ENCODE measurements at regions not wholly inside any gene's neighbourhood (a gene's known extent, or its start where the extent isn't known, plus 50 kb on each side); places are given as distances from the start of the nearest gene placed in this dataset.
"Not testable (repeated sequence)": the region's sequence is repeated elsewhere in the genome, so short reads cannot be mapped to it uniquely, and the experiment has no call there.

DNA sequence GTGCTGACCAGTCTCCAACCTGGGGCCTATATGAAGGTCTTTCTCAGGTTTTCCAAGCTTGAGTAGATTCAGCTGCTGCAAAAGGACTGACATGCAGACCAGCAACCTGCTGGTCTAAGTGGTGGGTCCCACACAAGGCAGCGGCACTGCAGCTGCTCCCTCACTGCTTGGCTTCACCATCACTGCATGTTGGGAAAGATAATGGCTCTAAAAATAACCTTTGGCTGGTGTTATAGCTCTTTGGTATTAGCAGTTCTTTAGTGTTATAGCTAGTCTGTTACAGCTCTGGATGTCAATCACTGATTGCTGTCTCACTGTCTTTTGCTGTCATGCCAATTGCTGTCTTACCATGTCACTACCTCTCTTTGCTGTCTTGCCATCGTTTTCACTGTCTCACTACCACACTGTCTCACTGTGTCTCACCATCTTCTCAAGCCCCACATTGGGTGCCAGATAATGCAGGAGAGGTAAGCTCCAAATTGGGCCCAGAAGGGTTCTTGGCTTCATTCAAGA lies 726.4 kb downstream of the TENT5A start:
- no peak overlapping the region for H3K4me3 Mint-ChIP-seq
- DNase-seq (ENCODE audit: low spot score in 2 of 2) = no peak

DNA sequence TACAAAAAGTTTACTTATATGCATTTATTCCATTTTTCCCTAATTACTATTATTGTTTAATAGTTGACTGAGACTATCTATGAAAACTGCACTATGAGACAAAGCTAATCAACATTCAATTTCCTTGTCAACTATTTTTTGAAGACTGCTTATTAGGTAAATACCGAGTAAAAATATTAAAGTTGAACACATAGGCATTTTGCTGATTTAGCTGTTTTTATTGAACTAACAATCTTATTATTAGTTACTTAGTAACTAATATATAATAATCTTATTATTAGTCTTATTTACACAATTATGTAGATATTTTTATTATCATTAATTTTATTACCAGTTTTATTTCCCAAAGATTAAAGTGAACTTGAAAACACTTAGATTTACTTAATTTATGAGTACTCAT lies 728.8 kb downstream of the TENT5A start:
- ATAC-seq (replicated peaks; ENCODE audit: extremely low read depth, poor library complexity, severe bottlenecking) (no peak), DNase-seq (ENCODE audit: low spot score in 2 of 2) (no peak)
- H3K4me3 Mint-ChIP-seq = no peak overlapping the region
- no peaks in the 10 kb centered on the region for H3K4me1 Mint-ChIP-seq
- H3K9me3 Mint-ChIP-seq = peaks cover 16% of the 10 kb centered on the region
- H3K27ac Mint-ChIP-seq (ENCODE audit: low read depth) = no peak overlapping the region
- H3K36me3 Mint-ChIP-seq (ENCODE audit: insufficient read depth) = no peaks in the 10 kb centered on the region
- H3K27me3 Mint-ChIP-seq = no peaks in the 10 kb centered on the region

More for the DNA sequence above, 726.4 kb downstream of the TENT5A start:
- no peak for ATAC-seq (replicated peaks; ENCODE audit: extremely low read depth, poor library complexity, severe bottlenecking)
- H3K9me3 Mint-ChIP-seq = peaks cover 6% of the 10 kb centered on the region
- no peaks in the 10 kb centered on the region for H3K4me1 Mint-ChIP-seq
- no peaks in the 10 kb centered on the region for H3K36me3 Mint-ChIP-seq (ENCODE audit: insufficient read depth)
- H3K27me3 Mint-ChIP-seq = no peaks in the 10 kb centered on the region
- H3K27ac Mint-ChIP-seq (ENCODE audit: low read depth) = no peak overlapping the region

DNA sequence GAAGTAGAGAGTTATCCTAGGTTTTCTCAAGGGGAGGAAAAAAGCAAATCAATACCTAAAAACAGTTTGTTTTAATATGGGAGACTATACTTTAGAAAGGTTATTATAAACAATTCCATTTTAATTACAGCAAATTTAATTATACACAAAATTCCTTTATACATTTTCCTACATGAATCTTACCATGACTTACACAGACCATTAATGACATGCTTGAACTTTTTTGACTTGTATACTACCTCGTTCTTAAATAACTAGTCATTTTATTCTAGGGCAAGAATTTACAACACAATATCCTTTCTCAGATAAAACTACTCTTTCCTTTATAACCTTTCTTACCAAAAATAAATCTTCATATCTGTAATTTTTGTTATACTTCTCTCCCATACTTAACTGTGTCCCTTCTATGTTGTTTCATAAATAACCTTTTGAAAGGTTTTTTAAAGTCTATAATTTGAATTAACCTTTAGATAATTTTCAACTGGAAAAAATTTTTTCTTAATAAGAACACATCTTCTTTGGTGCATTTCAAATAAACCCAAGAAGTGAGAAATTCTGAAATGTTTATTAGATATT lies 729.4 kb downstream of the TENT5A start:
- no peak for ATAC-seq (replicated peaks; ENCODE audit: extremely low read depth, poor library complexity, severe bottlenecking)
- Mint-ChIP-seq H3K9me3 (peaks cover 16% of the 10 kb centered on the region), H3K27ac (ENCODE audit: low read depth) (no peak overlapping the region), H3K36me3 (ENCODE audit: insufficient read depth) (no peaks in the 10 kb centered on the region), H3K27me3 (no peaks in the 10 kb centered on the region), H3K4me1 (no peaks in the 10 kb centered on the region), H3K4me3 (no peak overlapping the region)
- no peak for DNase-seq (ENCODE audit: low spot score in 2 of 2)

DNA sequence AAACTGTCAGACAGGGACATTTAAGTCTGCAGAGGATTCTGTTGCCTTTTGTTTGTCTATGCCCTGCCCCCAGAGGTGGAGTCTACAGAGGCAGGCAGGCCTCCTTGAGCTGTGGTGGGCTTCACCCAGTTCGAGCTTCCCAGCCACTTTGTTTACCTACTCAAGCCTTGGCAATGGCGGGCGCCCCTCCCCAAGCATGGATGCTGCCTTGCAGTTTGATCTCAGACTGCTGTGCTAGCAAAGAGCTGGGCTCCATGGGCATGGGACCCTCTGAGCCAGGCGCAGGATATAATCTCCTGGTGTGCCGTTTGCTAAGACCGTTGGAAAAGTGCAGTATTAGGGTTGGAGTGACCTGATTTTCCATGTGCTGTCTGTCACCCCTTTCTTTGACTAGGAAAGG lies 734.9 kb downstream of the TENT5A start:
- peaks cover 21% of the 10 kb centered on the region for H3K9me3 Mint-ChIP-seq
- not testable (repeated sequence) for DNase-seq (ENCODE audit: low spot score in 2 of 2); H3K27ac Mint-ChIP-seq (ENCODE audit: low read depth); H3K27me3 Mint-ChIP-seq; H3K4me3 Mint-ChIP-seq; H3K4me1 Mint-ChIP-seq; ATAC-seq (replicated peaks; ENCODE audit: extremely low read depth, poor library complexity, severe bottlenecking); H3K36me3 Mint-ChIP-seq (ENCODE audit: insufficient read depth)

DNA sequence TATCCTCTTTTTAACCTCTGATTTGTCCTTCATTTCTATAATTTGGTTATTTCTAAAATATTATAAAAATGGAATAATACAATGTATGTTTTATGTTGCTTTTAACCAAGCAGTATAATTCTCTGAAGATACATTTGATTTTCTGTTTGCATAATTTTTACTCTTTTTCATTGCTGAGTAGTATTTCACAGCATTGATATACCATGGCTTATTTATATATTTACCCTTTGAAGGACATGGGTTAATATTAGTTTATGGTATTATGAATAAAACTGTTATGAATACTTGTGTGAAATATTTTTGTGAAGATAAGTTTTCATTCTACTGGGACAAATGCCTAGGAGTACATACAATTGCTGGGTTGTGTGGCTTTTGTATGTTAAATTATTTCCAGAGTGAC lies 748.6 kb downstream of the TENT5A start:
- no peaks in the 10 kb centered on the region for H3K27me3 Mint-ChIP-seq
- no peak for ATAC-seq (replicated peaks; ENCODE audit: extremely low read depth, poor library complexity, severe bottlenecking)
- H3K9me3 Mint-ChIP-seq = peaks cover 16% of the 10 kb centered on the region
- no peak for DNase-seq (ENCODE audit: low spot score in 2 of 2)
- H3K4me3 Mint-ChIP-seq = no peak overlapping the region
- no peaks in the 10 kb centered on the region for H3K4me1 Mint-ChIP-seq
- no peaks in the 10 kb centered on the region for H3K36me3 Mint-ChIP-seq (ENCODE audit: insufficient read depth)
- H3K27ac Mint-ChIP-seq (ENCODE audit: low read depth) = no peak overlapping the region

DNA sequence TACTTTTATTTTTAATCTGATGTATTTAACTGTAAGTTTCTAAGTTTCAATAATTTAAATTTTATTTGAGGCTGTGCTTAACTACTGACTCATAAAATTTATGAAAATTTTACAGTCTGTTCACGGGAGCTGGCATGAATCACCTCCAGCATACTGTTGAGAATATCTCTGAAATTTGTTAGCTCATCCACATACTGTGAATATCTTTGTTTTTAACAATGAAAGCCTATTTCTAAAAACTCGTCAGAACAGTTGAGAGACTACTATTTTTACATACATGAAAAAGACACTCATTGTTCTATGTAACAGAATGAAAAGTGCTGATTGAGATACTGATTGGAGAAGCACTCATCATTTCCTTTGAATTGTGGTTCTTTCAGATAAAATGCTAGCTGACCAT lies 749.3 kb downstream of the TENT5A start:
- H3K36me3 Mint-ChIP-seq (ENCODE audit: insufficient read depth) = no peaks in the 10 kb centered on the region
- DNase-seq (ENCODE audit: low spot score in 2 of 2) (no peak), ATAC-seq (replicated peaks; ENCODE audit: extremely low read depth, poor library complexity, severe bottlenecking) (no peak)
- H3K9me3 Mint-ChIP-seq = peaks cover 16% of the 10 kb centered on the region
- H3K4me1 Mint-ChIP-seq = no peaks in the 10 kb centered on the region
- H3K27me3 Mint-ChIP-seq = no peaks in the 10 kb centered on the region
- no peak overlapping the region for H3K4me3 Mint-ChIP-seq
- no peak overlapping the region for H3K27ac Mint-ChIP-seq (ENCODE audit: low read depth)

DNA sequence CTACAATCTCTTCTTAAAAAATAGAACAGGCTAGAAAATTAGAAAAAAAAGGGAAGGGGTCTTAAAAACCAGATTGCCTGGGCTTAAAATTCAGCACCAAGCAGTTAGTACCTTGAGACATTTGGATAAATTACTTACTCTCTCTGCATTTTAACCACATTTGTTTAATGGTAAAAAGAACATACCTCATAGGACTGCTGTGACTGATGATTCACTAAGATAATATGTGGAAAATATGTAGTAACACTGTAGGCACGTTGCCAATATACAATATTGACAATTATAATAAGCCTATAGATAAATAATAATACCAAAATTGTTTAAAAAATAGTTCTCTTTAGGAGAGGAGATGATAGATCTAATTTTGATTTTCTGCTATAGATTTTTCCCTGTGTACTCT lies 750.4 kb downstream of the TENT5A start:
- DNase-seq (ENCODE audit: low spot score in 2 of 2) (no peak), ATAC-seq (replicated peaks; ENCODE audit: extremely low read depth, poor library complexity, severe bottlenecking) (no peak)
- Mint-ChIP-seq H3K4me1 (no peaks in the 10 kb centered on the region), H3K36me3 (ENCODE audit: insufficient read depth) (no peaks in the 10 kb centered on the region), H3K27me3 (no peaks in the 10 kb centered on the region), H3K9me3 (peaks cover 16% of the 10 kb centered on the region), H3K4me3 (no peak overlapping the region), H3K27ac (ENCODE audit: low read depth) (no peak overlapping the region)

DNA sequence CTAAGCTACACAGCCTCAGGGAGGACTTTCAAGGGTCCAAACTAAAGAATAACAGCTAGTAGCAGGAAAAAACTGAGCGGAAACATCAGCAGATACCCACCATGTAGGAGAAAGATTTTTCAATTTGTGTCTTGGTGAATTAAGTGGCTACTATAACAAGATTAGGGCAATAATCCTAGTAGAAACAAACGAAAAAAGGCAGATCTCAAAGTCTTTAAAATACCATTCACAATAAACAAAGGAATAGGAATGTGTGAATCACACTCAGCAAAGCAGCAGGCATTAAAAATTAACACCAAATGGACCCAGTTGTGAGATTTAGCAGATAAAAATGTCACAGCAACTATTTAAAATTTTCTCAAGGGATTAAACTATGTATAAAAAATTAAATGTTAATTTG lies 761.2 kb downstream of the TENT5A start:
- Mint-ChIP-seq H3K27ac (ENCODE audit: low read depth) (no peak overlapping the region), H3K27me3 (no peaks in the 10 kb centered on the region), H3K4me3 (no peak overlapping the region), H3K4me1 (no peaks in the 10 kb centered on the region), H3K36me3 (ENCODE audit: insufficient read depth) (no peaks in the 10 kb centered on the region), H3K9me3 (peaks cover 13% of the 10 kb centered on the region)
- ATAC-seq (replicated peaks; ENCODE audit: extremely low read depth, poor library complexity, severe bottlenecking) (no peak), DNase-seq (ENCODE audit: low spot score in 2 of 2) (no peak)

DNA sequence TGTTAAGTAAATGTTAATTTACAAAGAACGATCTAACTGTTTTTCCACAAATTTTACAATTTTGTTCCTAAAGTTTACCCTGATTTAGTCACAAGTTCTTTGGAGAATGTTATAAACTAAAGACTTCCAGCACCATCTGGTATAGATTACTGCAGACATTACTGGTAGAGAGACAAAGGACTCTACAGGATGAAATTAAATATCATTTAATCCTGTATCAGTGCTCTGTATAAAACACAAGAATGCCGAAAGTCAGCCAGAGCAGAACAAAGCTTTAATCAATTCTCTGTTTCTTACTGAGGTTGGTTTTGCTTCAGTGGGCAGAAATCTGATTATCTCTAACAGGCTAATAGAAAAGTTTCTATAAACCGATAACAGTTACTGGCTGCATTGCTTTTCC lies 763.6 kb downstream of the TENT5A start:
- DNase-seq (ENCODE audit: low spot score in 2 of 2) (no peak), ATAC-seq (replicated peaks; ENCODE audit: extremely low read depth, poor library complexity, severe bottlenecking) (no peak)
- Mint-ChIP-seq H3K27ac (ENCODE audit: low read depth) (no peak overlapping the region), H3K36me3 (ENCODE audit: insufficient read depth) (no peaks in the 10 kb centered on the region), H3K4me1 (no peaks in the 10 kb centered on the region), H3K9me3 (peaks cover 13% of the 10 kb centered on the region), H3K4me3 (no peak overlapping the region), H3K27me3 (no peaks in the 10 kb centered on the region)

DNA sequence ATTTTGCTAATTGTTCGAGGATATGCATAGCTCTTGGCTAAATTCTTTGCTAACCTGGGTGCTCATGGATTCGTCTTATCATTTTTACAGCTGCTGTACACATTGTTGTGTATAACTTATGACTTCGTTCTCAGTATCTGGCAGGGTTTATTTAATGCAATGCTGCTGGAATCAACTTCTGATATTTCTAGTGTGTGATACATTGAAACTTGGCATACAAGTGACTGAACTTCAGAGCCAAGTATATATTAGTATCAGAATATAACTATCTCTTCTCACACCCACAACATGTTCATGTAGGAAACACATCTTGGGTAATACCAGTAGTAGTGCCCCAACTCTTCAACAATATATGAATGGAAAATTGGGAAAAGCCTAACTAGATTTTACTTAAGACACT lies 764.2 kb downstream of the TENT5A start:
- Mint-ChIP-seq H3K36me3 (ENCODE audit: insufficient read depth) (no peaks in the 10 kb centered on the region), H3K4me1 (no peaks in the 10 kb centered on the region), H3K27me3 (no peaks in the 10 kb centered on the region), H3K4me3 (no peak overlapping the region), H3K27ac (ENCODE audit: low read depth) (no peak overlapping the region), H3K9me3 (peaks cover 13% of the 10 kb centered on the region)
- DNase-seq (ENCODE audit: low spot score in 2 of 2) (no peak), ATAC-seq (replicated peaks; ENCODE audit: extremely low read depth, poor library complexity, severe bottlenecking) (no peak)

DNA sequence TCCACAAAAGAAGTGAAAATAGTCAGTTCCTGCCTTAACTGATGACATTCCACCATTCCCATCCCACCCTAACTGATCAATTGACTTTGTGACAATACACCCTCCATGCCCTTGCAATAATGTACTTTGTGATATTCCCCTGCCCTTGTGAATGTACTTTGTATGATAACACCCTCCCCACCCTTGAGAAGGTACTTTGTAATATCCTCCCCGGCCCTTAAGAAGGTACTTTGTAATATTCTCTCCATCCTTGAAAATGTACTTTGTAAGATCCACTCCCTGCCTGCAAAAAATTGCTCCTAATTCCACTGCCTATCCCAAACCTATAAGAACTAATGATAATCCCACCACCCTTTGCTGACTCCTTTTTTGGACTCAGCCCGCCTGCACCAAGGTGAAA lies 771.3 kb downstream of the TENT5A start:
- not testable (repeated sequence) for H3K9me3 Mint-ChIP-seq; ATAC-seq (replicated peaks; ENCODE audit: extremely low read depth, poor library complexity, severe bottlenecking); H3K27ac Mint-ChIP-seq (ENCODE audit: low read depth)

DNA sequence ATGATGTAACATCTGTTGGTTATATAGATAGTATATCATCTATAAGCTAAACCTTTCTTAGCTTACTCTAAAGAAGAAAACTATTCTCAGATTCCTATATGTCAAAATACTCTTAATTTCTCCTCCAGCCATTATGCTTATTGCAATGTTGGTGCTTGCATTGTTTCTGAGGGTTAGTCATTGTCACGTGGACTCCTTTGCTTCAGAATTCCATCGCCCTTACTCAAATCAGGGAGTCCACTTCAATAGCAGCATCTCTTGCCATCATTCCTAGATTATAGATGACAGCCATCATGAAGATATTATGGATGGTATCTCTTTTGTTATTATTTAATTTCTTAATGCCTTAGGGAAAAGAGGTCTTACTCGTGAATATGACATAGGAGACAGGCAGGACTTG lies 776.1 kb downstream of the TENT5A start:
- Mint-ChIP-seq H3K9me3 (peaks cover 7% of the 10 kb centered on the region), H3K4me3 (no peak overlapping the region), H3K4me1 (no peaks in the 10 kb centered on the region)

More for the DNA sequence above, 771.3 kb downstream of the TENT5A start:
- not testable (repeated sequence) for H3K36me3 Mint-ChIP-seq (ENCODE audit: insufficient read depth); H3K4me3 Mint-ChIP-seq; H3K27me3 Mint-ChIP-seq; H3K4me1 Mint-ChIP-seq; DNase-seq (ENCODE audit: low spot score in 2 of 2)

DNA sequence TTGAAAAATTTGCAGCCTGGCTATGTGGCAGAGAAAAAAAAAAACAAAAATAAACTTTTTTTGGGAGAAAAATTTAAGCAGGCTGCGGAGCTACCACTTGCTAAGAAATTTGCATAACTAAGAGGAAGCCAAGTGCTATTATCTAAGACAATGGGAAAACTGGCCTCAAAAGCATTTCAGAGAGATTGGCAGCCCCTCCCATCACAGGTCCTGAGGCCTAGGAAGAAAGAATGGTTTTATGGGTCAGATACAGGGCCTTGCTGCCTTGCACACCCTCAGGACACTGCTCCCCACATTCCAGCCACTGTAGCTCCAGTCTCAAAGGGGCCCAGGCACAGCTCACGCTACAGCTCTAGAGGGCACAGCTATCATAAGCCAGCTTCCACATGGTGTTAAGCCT lies 777.9 kb downstream of the TENT5A start:
- no peaks in the 10 kb centered on the region for H3K36me3 Mint-ChIP-seq (ENCODE audit: insufficient read depth)
- ATAC-seq (replicated peaks; ENCODE audit: extremely low read depth, poor library complexity, severe bottlenecking) (no peak), DNase-seq (ENCODE audit: low spot score in 2 of 2) (no peak)
- peaks cover 11% of the 10 kb centered on the region for H3K9me3 Mint-ChIP-seq
- no peaks in the 10 kb centered on the region for H3K4me1 Mint-ChIP-seq
- H3K4me3 Mint-ChIP-seq = no peak overlapping the region
- no peaks in the 10 kb centered on the region for H3K27me3 Mint-ChIP-seq
- H3K27ac Mint-ChIP-seq (ENCODE audit: low read depth) = no peak overlapping the region

More for the DNA sequence above, 776.1 kb downstream of the TENT5A start:
- DNase-seq (ENCODE audit: low spot score in 2 of 2) (no peak), ATAC-seq (replicated peaks; ENCODE audit: extremely low read depth, poor library complexity, severe bottlenecking) (no peak)
- H3K27me3 Mint-ChIP-seq = no peaks in the 10 kb centered on the region
- no peak overlapping the region for H3K27ac Mint-ChIP-seq (ENCODE audit: low read depth)
- H3K36me3 Mint-ChIP-seq (ENCODE audit: insufficient read depth) = no peaks in the 10 kb centered on the region

Measured in central memory CD8-positive, alpha-beta T cell (primary cell).